ENCODE measurements at regions not wholly inside any gene's neighbourhood (a gene's known extent, or its start where the extent isn't known, plus 50 kb on each side); places are given as distances from the start of the nearest gene placed in this dataset.

- TF ChIP-seq ZNF462 (CRISPR knock-in tag; IDR thresholded peaks at IDR 0.05) (no peak), EZH2 (IDR thresholded peaks at IDR 0.05; ENCODE audit: low read depth, unreplicated experiment) (no peak), CTCF (conservative IDR thresholded peaks at IDR 0.05; ENCODE audit: low read depth in 2 of 2) (no peak), NANOG (IDR thresholded peaks at IDR 0.05; ENCODE audit: borderline replicate concordance) (no peak)
Observed at GRCh38 chr3:194908496-194908895, 222.8 kb downstream of the FAM43A start (continued).

- Histone ChIP-seq H3K27ac (ENCODE audit: low read depth) (no peak overlapping the region), H2AFZ (no peak overlapping the region), H3K27me3 (ENCODE audit: insufficient read depth) (no peaks in the 10 kb centered on the region), H3K4me1 (ENCODE audit: insufficient read depth) (no peaks in the 10 kb centered on the region), H4K20me1 (replicated peaks; ENCODE audit: insufficient read depth) (no peaks in the 10 kb centered on the region; the same call in 1 of the 2 replicates), H3K79me2 (replicated peaks; ENCODE audit: insufficient read depth) (no peaks in the 10 kb centered on the region), H3K4me3 (no peak overlapping the region), H3K9me2 (ENCODE audit: insufficient read depth) (no peaks in the 10 kb centered on the region), H3F3A (replicated peaks; ENCODE audit: low read depth) (no peaks in the 10 kb centered on the region), H3K4me2 (no peak overlapping the region), H3K36me3 (ENCODE audit: insufficient read depth) (peaks cover 6% of the 10 kb centered on the region; the same call in 1 of the 2 replicates)
- ATAC-seq: no peak
- H3K27ac Mint-ChIP-seq: no peak overlapping the region
- peaks cover 6% of the 10 kb centered on the region for H3K27me3 Mint-ChIP-seq (ENCODE audit: insufficient read depth, low read depth, poor library complexity)
- no peaks in the 10 kb centered on the region for H3K4me1 Mint-ChIP-seq
- no peaks in the 10 kb centered on the region for H3K36me3 Mint-ChIP-seq (ENCODE audit: low read depth)
- H3K4me3 Mint-ChIP-seq: no peak overlapping the region
- TF ChIP-seq EZH2 (IDR thresholded peaks at IDR 0.05; ENCODE audit: low read depth, unreplicated experiment) (no peak), CTCF (conservative IDR thresholded peaks at IDR 0.05; ENCODE audit: low read depth in 2 of 2) (no peak), STAT1 (IDR thresholded peaks at IDR 0.05; ENCODE audit: unreplicated experiment) (no peak), ETS1 (IDR thresholded peaks at IDR 0.05) (no peak)
- no peak for DNase-seq (ENCODE audit: low spot score)
- H3K9me3 Mint-ChIP-seq: peaks cover 10% of the 10 kb centered on the region; the same call in 2 of the 3 replicates
Observed at GRCh38 chr3:194908972-194909371, 223.3 kb downstream of the FAM43A start.

All from GM23338 (cell line).